ENCODE measurements at regions not wholly inside any gene's neighbourhood (a gene's known extent, or its start where the extent isn't known, plus 50 kb on each side); places are given as distances from the start of the nearest gene placed in this dataset.

GRCh38 chr7:85565276-85565675 lies 378.4 kb upstream of the SEMA3D start:
- no peaks in the 10 kb centered on the region for H3K36me3 Mint-ChIP-seq
- H3K4me1 Mint-ChIP-seq, result no peaks in the 10 kb centered on the region
- peaks cover 2% of the 10 kb centered on the region for H3K9me3 Mint-ChIP-seq
- H3K27ac Mint-ChIP-seq, result no peak overlapping the region
- no peak for DNase-seq (ENCODE audit: low spot score in 2 of 2)
- no peak for ATAC-seq (ENCODE audit: low read depth)
- no peak overlapping the region for H3K4me3 Mint-ChIP-seq
- H3K27me3 Mint-ChIP-seq, result no peaks in the 10 kb centered on the region

- no peak for DNase-seq (ENCODE audit: low spot score in 2 of 2)
- H3K27me3 Mint-ChIP-seq, result no peaks in the 10 kb centered on the region
- H3K4me3 Mint-ChIP-seq, result no peak overlapping the region
- peaks cover 2% of the 10 kb centered on the region for H3K9me3 Mint-ChIP-seq
- H3K36me3 Mint-ChIP-seq, result no peaks in the 10 kb centered on the region
- no peak overlapping the region for H3K27ac Mint-ChIP-seq
- no peak for ATAC-seq (ENCODE audit: low read depth)
- no peaks in the 10 kb centered on the region for H3K4me1 Mint-ChIP-seq
Observed at GRCh38 chr7:85564861-85565260, 378.0 kb upstream of the SEMA3D start.

DNA sequence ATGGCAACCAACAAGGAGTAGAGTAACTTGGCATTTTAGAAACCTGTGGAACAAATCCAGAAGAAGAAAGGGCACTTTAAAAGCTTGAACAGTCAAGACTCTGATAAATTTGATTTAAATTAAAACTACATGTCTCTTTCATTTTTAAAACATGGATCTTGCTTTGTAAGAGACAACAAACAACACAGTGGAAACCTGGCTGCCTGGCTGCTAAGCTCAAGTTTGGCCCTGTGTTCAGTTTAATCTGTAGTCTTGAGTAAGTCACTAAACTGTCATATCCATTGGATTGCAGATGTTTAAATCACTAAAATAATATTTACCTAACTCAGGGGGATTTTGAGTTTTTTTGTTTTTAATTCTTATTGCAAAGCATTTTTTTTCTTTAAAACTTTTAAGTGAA lies 374.9 kb upstream of the SEMA3D start:
- H3K27ac Mint-ChIP-seq, result no peak overlapping the region
- ATAC-seq (ENCODE audit: low read depth) (no peak), DNase-seq (ENCODE audit: low spot score in 2 of 2) (no peak)
- no peaks in the 10 kb centered on the region for H3K9me3 Mint-ChIP-seq
- H3K27me3 Mint-ChIP-seq, result no peaks in the 10 kb centered on the region
- no peaks in the 10 kb centered on the region for H3K4me1 Mint-ChIP-seq
- H3K36me3 Mint-ChIP-seq, result no peaks in the 10 kb centered on the region
- H3K4me3 Mint-ChIP-seq, result no peak overlapping the region

GRCh38 chr7:85554236-85555178 lies 367.7 kb upstream of the SEMA3D start:
- H3K27me3 Mint-ChIP-seq, result no peaks in the 10 kb centered on the region
- H3K9me3 Mint-ChIP-seq, result no peaks in the 10 kb centered on the region
- H3K36me3 Mint-ChIP-seq, result no peaks in the 10 kb centered on the region
- ATAC-seq (ENCODE audit: low read depth) (no peak), DNase-seq (ENCODE audit: low spot score in 2 of 2) (peak in 1 of 2 donors; percentile 34)
- peaks cover 2% of the 10 kb centered on the region for H3K4me1 Mint-ChIP-seq
- no peak overlapping the region for H3K4me3 Mint-ChIP-seq
- H3K27ac Mint-ChIP-seq, result no peak overlapping the region

- H3K27me3 Mint-ChIP-seq, result no peaks in the 10 kb centered on the region
- no peak overlapping the region for H3K4me3 Mint-ChIP-seq
- no peak for DNase-seq (ENCODE audit: low spot score in 2 of 2)
- no peak overlapping the region for H3K27ac Mint-ChIP-seq
- ATAC-seq (ENCODE audit: low read depth), result no peak
- no peaks in the 10 kb centered on the region for H3K4me1 Mint-ChIP-seq
- H3K9me3 Mint-ChIP-seq, result peaks cover 2% of the 10 kb centered on the region
- no peaks in the 10 kb centered on the region for H3K36me3 Mint-ChIP-seq
Observed at GRCh38 chr7:85535974-85536729, 349.3 kb upstream of the SEMA3D start.

- Mint-ChIP-seq H3K4me3 (no peak overlapping the region), H3K9me3 (no peaks in the 10 kb centered on the region), H3K27me3 (no peaks in the 10 kb centered on the region), H3K36me3 (no peaks in the 10 kb centered on the region), H3K27ac (no peak overlapping the region), H3K4me1 (no peaks in the 10 kb centered on the region)
- ATAC-seq (ENCODE audit: low read depth) (no peak), DNase-seq (ENCODE audit: low spot score in 2 of 2) (no peak)
Observed at GRCh38 chr7:85529831-85530230, 343.0 kb upstream of the SEMA3D start.

GRCh38 chr7:85529201-85529600 lies 342.3 kb upstream of the SEMA3D start:
- DNase-seq (ENCODE audit: low spot score in 2 of 2), result no peak
- H3K27ac Mint-ChIP-seq, result no peak overlapping the region
- H3K4me3 Mint-ChIP-seq, result no peak overlapping the region
- H3K36me3 Mint-ChIP-seq, result no peaks in the 10 kb centered on the region
- no peaks in the 10 kb centered on the region for H3K27me3 Mint-ChIP-seq
- no peaks in the 10 kb centered on the region for H3K4me1 Mint-ChIP-seq
- no peaks in the 10 kb centered on the region for H3K9me3 Mint-ChIP-seq
- ATAC-seq (ENCODE audit: low read depth), result no peak

- H3K27ac Mint-ChIP-seq, result no peak overlapping the region
- H3K4me1 Mint-ChIP-seq, result no peaks in the 10 kb centered on the region
Observed at GRCh38 chr7:85528581-85528980, 341.7 kb upstream of the SEMA3D start.

GRCh38 chr7:85525676-85526075 lies 338.8 kb upstream of the SEMA3D start:
- H3K4me3 Mint-ChIP-seq, result no peak overlapping the region
- ATAC-seq (ENCODE audit: low read depth), result no peak
- H3K4me1 Mint-ChIP-seq, result no peaks in the 10 kb centered on the region
- DNase-seq (ENCODE audit: low spot score in 2 of 2), result no peak
- H3K9me3 Mint-ChIP-seq, result no peaks in the 10 kb centered on the region
- no peaks in the 10 kb centered on the region for H3K36me3 Mint-ChIP-seq
- no peak overlapping the region for H3K27ac Mint-ChIP-seq
- H3K27me3 Mint-ChIP-seq, result no peaks in the 10 kb centered on the region

More at GRCh38 chr7:85528581-85528980, 341.7 kb upstream of the SEMA3D start:
- no peaks in the 10 kb centered on the region for H3K9me3 Mint-ChIP-seq
- H3K27me3 Mint-ChIP-seq, result no peaks in the 10 kb centered on the region
- DNase-seq (ENCODE audit: low spot score in 2 of 2), result no peak
- no peaks in the 10 kb centered on the region for H3K36me3 Mint-ChIP-seq
- H3K4me3 Mint-ChIP-seq, result no peak overlapping the region
- no peak for ATAC-seq (ENCODE audit: low read depth)

- Mint-ChIP-seq H3K27ac (no peak overlapping the region), H3K27me3 (peaks cover 2% of the 10 kb centered on the region), H3K9me3 (no peaks in the 10 kb centered on the region), H3K36me3 (no peaks in the 10 kb centered on the region), H3K4me1 (no peaks in the 10 kb centered on the region), H3K4me3 (no peak overlapping the region)
- DNase-seq (ENCODE audit: low spot score in 2 of 2) (no peak), ATAC-seq (ENCODE audit: low read depth) (no peak)
Observed at GRCh38 chr7:85522070-85522469, 335.2 kb upstream of the SEMA3D start.

DNA sequence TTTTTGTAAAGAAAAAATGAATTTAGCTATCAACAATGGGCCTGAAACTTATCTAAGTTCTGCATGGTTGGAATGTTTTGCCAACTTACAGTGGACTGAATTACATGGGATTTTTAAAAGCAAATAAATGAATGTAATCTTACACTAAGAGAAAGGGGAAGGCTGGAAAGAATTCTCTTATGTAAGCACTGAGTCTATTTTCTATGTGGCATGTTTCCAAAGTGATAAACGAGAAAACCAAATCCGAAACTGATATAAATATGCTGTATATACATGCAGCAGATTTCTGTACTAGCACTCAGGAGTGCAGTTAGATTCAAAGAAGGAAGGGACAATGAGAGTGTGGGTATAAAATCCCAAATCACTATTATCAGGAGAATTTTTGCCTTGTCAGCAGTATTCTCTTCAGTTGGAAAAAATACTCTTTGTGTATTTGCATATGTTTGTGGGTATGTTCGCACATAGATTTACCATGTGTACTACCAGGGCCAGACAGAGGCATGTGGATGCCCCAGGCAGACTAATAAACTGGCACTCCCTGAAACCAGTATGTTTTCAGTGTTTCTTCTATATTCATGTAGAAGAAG lies 334.3 kb upstream of the SEMA3D start:
- ATAC-seq (ENCODE audit: low read depth) (no peak), DNase-seq (ENCODE audit: low spot score in 2 of 2) (no peak)

DNA sequence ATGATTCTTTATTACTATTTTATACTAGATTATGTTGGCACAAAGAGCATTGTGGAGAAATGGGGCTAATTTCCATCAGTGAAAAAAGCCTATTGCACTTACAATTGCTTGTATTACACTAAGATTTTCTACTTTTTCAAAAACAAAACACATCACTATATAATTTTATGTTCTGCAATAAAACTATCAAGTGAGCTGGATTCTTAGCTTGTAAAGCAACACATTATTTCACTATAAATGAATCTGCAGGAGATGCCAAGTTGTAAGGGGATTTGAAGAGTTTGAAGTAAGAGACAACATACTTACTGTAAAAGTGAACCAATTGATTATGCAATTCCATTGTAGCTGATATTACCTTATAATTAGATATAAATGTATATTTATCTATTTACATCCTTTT lies 333.3 kb upstream of the SEMA3D start:
- H3K4me3 Mint-ChIP-seq, result no peak overlapping the region
- ATAC-seq (ENCODE audit: low read depth), result no peak
- H3K9me3 Mint-ChIP-seq, result no peaks in the 10 kb centered on the region
- H3K27ac Mint-ChIP-seq, result no peak overlapping the region
- no peaks in the 10 kb centered on the region for H3K4me1 Mint-ChIP-seq
- DNase-seq (ENCODE audit: low spot score in 2 of 2), result no peak
- H3K36me3 Mint-ChIP-seq, result no peaks in the 10 kb centered on the region
- H3K27me3 Mint-ChIP-seq, result peaks cover 2% of the 10 kb centered on the region

More for the DNA sequence above, 334.3 kb upstream of the SEMA3D start:
- Mint-ChIP-seq H3K36me3 (no peaks in the 10 kb centered on the region), H3K4me3 (no peak overlapping the region), H3K4me1 (no peaks in the 10 kb centered on the region), H3K27ac (no peak overlapping the region), H3K9me3 (no peaks in the 10 kb centered on the region), H3K27me3 (peaks cover 2% of the 10 kb centered on the region)

GRCh38 chr7:85516675-85517074 lies 329.8 kb upstream of the SEMA3D start:
- Mint-ChIP-seq H3K4me1 (peaks cover 2% of the 10 kb centered on the region), H3K36me3 (no peaks in the 10 kb centered on the region), H3K27ac (no peak overlapping the region), H3K9me3 (no peaks in the 10 kb centered on the region), H3K4me3 (no peak overlapping the region), H3K27me3 (peaks cover 2% of the 10 kb centered on the region)
- no peak for ATAC-seq (ENCODE audit: low read depth)
- DNase-seq (ENCODE audit: low spot score in 2 of 2), result no peak

DNA sequence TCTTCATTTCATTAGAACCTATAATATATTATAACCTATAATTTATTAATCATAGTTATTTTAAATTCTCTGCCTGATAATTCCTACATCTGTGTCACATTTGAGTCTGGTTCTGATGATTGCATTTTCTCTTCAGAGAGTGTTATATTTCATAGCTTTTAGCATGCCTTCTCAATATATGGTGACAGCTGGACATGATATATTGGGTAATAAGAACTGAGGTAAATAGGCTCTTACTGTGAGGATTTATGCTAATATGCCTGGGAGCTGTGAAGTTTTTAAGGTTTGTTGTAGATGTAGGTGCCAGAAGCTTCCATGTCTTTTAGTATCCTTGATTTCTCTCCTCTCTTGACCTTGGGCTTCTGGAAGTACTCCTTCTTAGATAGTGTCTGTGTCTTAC lies 325.9 kb upstream of the SEMA3D start:
- Mint-ChIP-seq H3K9me3 (no peaks in the 10 kb centered on the region), H3K27me3 (no peaks in the 10 kb centered on the region), H3K27ac (no peak overlapping the region), H3K4me3 (no peak overlapping the region), H3K4me1 (peaks cover 2% of the 10 kb centered on the region), H3K36me3 (no peaks in the 10 kb centered on the region)
- no peak for ATAC-seq (ENCODE audit: low read depth)
- no peak for DNase-seq (ENCODE audit: low spot score in 2 of 2)

All from memory B cell (primary cell).